GM23338 (cell line): ENCODE measurements at regions not wholly inside any gene's neighbourhood (a gene's known extent, or its start where the extent isn't known, plus 50 kb on each side); places are given as distances from the start of the nearest gene placed in this dataset.

Experiments
- ATAC-seq: fragments of 200-7000 bp; cut with Tn5 transposase; 3 replicates; pipeline ENCODE4 v1.9.1; 2020
- DNase-seq: peaks from one replicate; pipeline ENCODE4 v3.0.0-alpha.2; 2015; ENCODE audit warnings: low spot score
- H2AFZ ChIP-seq: fragments of 200-600 bp; sonication (generic); 2 replicates; pipeline ENCODE4 v1.8.0; 2016; ENCODE audit warnings: antibody characterized with exemption, mild to moderate bottlenecking, moderate library complexity
- H3F3A ChIP-seq: fragments of 200-600 bp; sonication (generic); replicated peaks from 2 replicates; pipeline ENCODE4 v1.8.0; 2017; ENCODE audit warnings: antibody characterized with exemption, mixed run types, low read depth
- H3K27ac ChIP-seq: fragments of 200-600 bp; sonication (generic); 2 replicates; pipeline ENCODE4 v1.6.1; 2016; ENCODE audit warnings: low read depth
- H3K27me3 ChIP-seq: fragments of 200-600 bp; sonication (generic); 2 replicates; pipeline ENCODE4 v1.8.0; 2016; ENCODE audit warnings: mild to moderate bottlenecking, mixed run types, moderate library complexity; ENCODE audit not compliant: insufficient read depth
- H3K36me3 ChIP-seq: fragments of 200-600 bp; sonication (generic); 2 replicates; pipeline ENCODE4 v1.8.0; 2016; ENCODE audit warnings: mild to moderate bottlenecking; ENCODE audit not compliant: insufficient read depth
- H3K4me1 ChIP-seq: fragments of 200-600 bp; sonication (generic); 2 replicates; pipeline ENCODE4 v1.8.0; 2016; ENCODE audit warnings: mild to moderate bottlenecking, moderate library complexity; ENCODE audit not compliant: insufficient read depth
- H3K4me2 ChIP-seq: fragments of 200-600 bp; sonication (generic); 2 replicates; pipeline ENCODE4 v1.7.1; 2017; ENCODE audit warnings: mixed run types
- H3K4me3 ChIP-seq: fragments of 200-600 bp; sonication (generic); 2 replicates; pipeline ENCODE4 v1.6.1; 2016; ENCODE audit warnings: mixed run types
- H3K79me2 ChIP-seq: fragments of 200-600 bp; sonication (generic); replicated peaks from 2 replicates; pipeline ENCODE4 v1.8.0; 2017; ENCODE audit warnings: mild to moderate bottlenecking; ENCODE audit not compliant: insufficient read depth
- H3K9me2 ChIP-seq: fragments of 200-600 bp; sonication (generic); 2 replicates; pipeline ENCODE4 v1.8.0; 2017; ENCODE audit not compliant: insufficient read depth
- H4K20me1 ChIP-seq: fragments of 200-600 bp; sonication (generic); replicated peaks from 2 replicates; pipeline ENCODE4 v1.8.0; 2017; ENCODE audit warnings: mild to moderate bottlenecking; ENCODE audit not compliant: insufficient read depth
- H3K27ac Mint-ChIP-seq: 2 replicates; pipeline ENCODE4 v1.8.0; 2020; ENCODE audit warnings: inconsistent platforms, mild to moderate bottlenecking, moderate library complexity, mixed read lengths
- H3K27me3 Mint-ChIP-seq: 3 replicates; pipeline ENCODE4 v1.8.0; 2022; ENCODE audit warnings: low read depth, mild to moderate bottlenecking, moderate library complexity, mixed read lengths, inconsistent platforms; ENCODE audit not compliant: insufficient read depth, poor library complexity
- H3K36me3 Mint-ChIP-seq: 3 replicates; pipeline ENCODE4 v1.8.0; 2021; ENCODE audit warnings: low read depth, mild to moderate bottlenecking, inconsistent platforms, moderate library complexity, mixed read lengths
- H3K4me1 Mint-ChIP-seq: 3 replicates; pipeline ENCODE4 v1.8.0; 2020; ENCODE audit warnings: mild to moderate bottlenecking, inconsistent platforms, mixed read lengths
- H3K4me3 Mint-ChIP-seq: 3 replicates; pipeline ENCODE4 v1.8.0; 2021; ENCODE audit warnings: moderate library complexity, mild to moderate bottlenecking, inconsistent platforms, mixed read lengths
- H3K9me3 Mint-ChIP-seq: 3 replicates; pipeline ENCODE4 v1.8.0; 2020; ENCODE audit warnings: moderate library complexity, mild to moderate bottlenecking, inconsistent platforms, mixed read lengths
- CREB1 ChIP-seq: fragments of 250-450 bp; sonication (Bioruptor Pico); IDR thresholded peaks from 2 replicates; pipeline ENCODE4 v1.5.0; 2020; ENCODE audit warnings: low read depth, mild to moderate bottlenecking, moderate library complexity
- CTCF ChIP-seq, 2 experiments: fragments of 200-600 bp in 1 of 2; sonication (generic) in 1 of 2; conservative IDR thresholded peaks; 2 replicates each; pipeline versions ENCODE4 v1.5.1 to v1.6.1; 2016 to 2017; ENCODE audit warnings: antibody characterized with exemption in 2 of 2, low read depth in 2 of 2, mild to moderate bottlenecking in 2 of 2, moderate library complexity in 1 of 2
- ETS1 ChIP-seq: IDR thresholded peaks from 2 replicates; pipeline ENCODE4 v1.6.1; 2016; ENCODE audit warnings: antibody characterized with exemption
- EZH2 ChIP-seq: fragments of 200-600 bp; sonication (generic); IDR thresholded peaks from one replicate; pipeline ENCODE4 v1.8.0; 2017; ENCODE audit warnings: antibody characterized with exemption, mild to moderate bottlenecking, low read depth; ENCODE audit not compliant: unreplicated experiment
- EZH2phosphoT487 ChIP-seq: fragments of 200-600 bp; sonication (generic); IDR thresholded peaks from one replicate; pipeline ENCODE4 v1.8.1; 2018; ENCODE audit warnings: antibody characterized with exemption; ENCODE audit not compliant: unreplicated experiment
- JUNB ChIP-seq: IDR thresholded peaks from one replicate; pipeline ENCODE4 v1.6.1; 2016; ENCODE audit warnings: antibody characterized with exemption; ENCODE audit not compliant: unreplicated experiment
- NANOG ChIP-seq: IDR thresholded peaks from 2 replicates; pipeline ENCODE4 v1.6.1; 2016; ENCODE audit warnings: antibody characterized with exemption, borderline replicate concordance
- POLR2AphosphoS5 ChIP-seq: IDR thresholded peaks from 2 replicates; pipeline ENCODE4 v1.6.1; 2016; ENCODE audit warnings: antibody characterized with exemption, low read depth
- REST ChIP-seq: IDR thresholded peaks from one replicate; pipeline ENCODE4 v1.6.1; 2018; ENCODE audit warnings: antibody characterized with exemption; ENCODE audit not compliant: unreplicated experiment
- STAT1 ChIP-seq: IDR thresholded peaks from one replicate; pipeline ENCODE4 v1.6.1; 2016; ENCODE audit warnings: antibody characterized with exemption; ENCODE audit not compliant: unreplicated experiment
- ZNF114 ChIP-seq: fragments of 250-450 bp; sonication (Bioruptor Pico); IDR thresholded peaks from 2 replicates; pipeline ENCODE4 v1.5.0; 2020; ENCODE audit warnings: mild to moderate bottlenecking, moderate library complexity
- ZNF331 ChIP-seq: fragments of 250-450 bp; sonication (Bioruptor Pico); IDR thresholded peaks from 2 replicates; pipeline ENCODE4 v1.5.0; 2020; ENCODE audit warnings: low read depth, mild to moderate bottlenecking, moderate library complexity
- ZNF462 ChIP-seq: fragments of 250-450 bp; sonication (Bioruptor Pico); IDR thresholded peaks from 2 replicates; pipeline ENCODE4 v1.5.0; 2020; ENCODE audit warnings: mild to moderate bottlenecking, moderate library complexity

- H3K27ac Mint-ChIP-seq: no peak overlapping the region
- H3K79me2 ChIP-seq: no peaks in the 10 kb centered on the region
- peaks cover 16% of the 10 kb centered on the region; the same call in 1 of the 2 replicates for H3K9me2 ChIP-seq
- no peaks in the 10 kb centered on the region for H3K9me3 Mint-ChIP-seq
- no peaks in the 10 kb centered on the region for H3F3A ChIP-seq
- no peak overlapping the region for H3K4me3 ChIP-seq
- H4K20me1 ChIP-seq: no peaks in the 10 kb centered on the region
- peak; percentile 6 for DNase-seq
- H3K4me1 Mint-ChIP-seq: no peaks in the 10 kb centered on the region
- no peak overlapping the region for H3K27ac ChIP-seq
- no peak overlapping the region for H3K4me2 ChIP-seq
- no peak overlapping the region for H3K4me3 Mint-ChIP-seq
- no peak for ATAC-seq
- no peaks in the 10 kb centered on the region for H3K36me3 ChIP-seq
- TF ChIP-seq CTCF (conservative IDR thresholded peaks at IDR 0.05; ENCODE audit: low read depth in 2 of 2) (no peak), STAT1 (no peak), ZNF331 (CRISPR knock-in tag) (no peak), POLR2AphosphoS5 (no peak), EZH2phosphoT487 (no peak), REST (no peak), ETS1 (no peak), ZNF114 (CRISPR knock-in tag) (no peak), ZNF462 (CRISPR knock-in tag) (no peak), JUNB (no peak), CREB1 (CRISPR knock-in tag) (no peak), NANOG (no peak), EZH2 (no peak)
- no peaks in the 10 kb centered on the region for H3K4me1 ChIP-seq
- no peaks in the 10 kb centered on the region for H3K36me3 Mint-ChIP-seq
- no peaks in the 10 kb centered on the region for H3K27me3 ChIP-seq
- no peak overlapping the region for H2AFZ ChIP-seq
- no peaks in the 10 kb centered on the region for H3K27me3 Mint-ChIP-seq
Measured at GRCh38 chr2:219912491-219912921, 285.1 kb downstream of the SLC4A3 start.
